IMR-90 (cell line): ENCODE measurements at regions not wholly inside any gene's neighbourhood (a gene's known extent, or its start where the extent isn't known, plus 50 kb on each side); places are given as distances from the start of the nearest gene placed in this dataset.

Experiments used
- ATAC-seq: fragments of 200-7000 bp; cut with Tn5 transposase; 2 replicates; pipeline ENCODE4 v1.9.1; 2020; ENCODE audit warnings: low read depth, mild to moderate bottlenecking, moderate library complexity
- BruUV-seq: library from RNA; stranded (reverse); fragments of 400-500 nt; replicated peaks from 2 replicates; lab custom pipeline; 2021; lab: Mats Ljungman, UMichigan
- CTCF ChIA-PET: fragments of 300-600 bp; formaldehyde crosslinking; extraction: SDS; loops from one replicate; lab custom pipeline; 2021; ENCODE audit warnings: antibody characterized with exemption; lab: Yijun Ruan, JAX
- POLR2A ChIA-PET: fragments of 300-600 bp; sonication (Branson Sonifier 250); formaldehyde crosslinking; loops from one replicate; lab custom pipeline; 2022; ENCODE audit warnings: antibody characterized with exemption; ENCODE audit not compliant: unreplicated experiment; lab: Charles Lee
- DNase-seq: peaks from one replicate; pipeline ENCODE4 v3.0.0; 2013
- H2AFZ ChIP-seq: replicated peaks from 2 replicates; pipeline ENCODE3; 2013; ENCODE audit warnings: low read length, mild to moderate bottlenecking; ENCODE audit not compliant: poor library complexity
- H2AK5ac ChIP-seq: 2 replicates; pipeline ENCODE4 v1.6.1; 2013; ENCODE audit warnings: low read depth, low read length, inconsistent platforms
- H2AK9ac ChIP-seq: replicated peaks from 2 replicates; pipeline ENCODE3; 2013; ENCODE audit warnings: mild to moderate bottlenecking, low read depth, low read length, moderate library complexity; ENCODE audit not compliant: poor library complexity
- H2BK120ac ChIP-seq: 2 replicates; pipeline ENCODE4 v1.6.1; 2013; ENCODE audit warnings: low read depth, low read length, inconsistent platforms
- H2BK15ac ChIP-seq: 3 replicates; pipeline ENCODE4 v1.6.1; 2013; ENCODE audit warnings: low read depth, low read length, inconsistent platforms
- H2BK20ac ChIP-seq: 2 replicates; pipeline ENCODE4 v1.6.1; 2013; ENCODE audit warnings: low read depth, mild to moderate bottlenecking, inconsistent platforms, low read length, moderate library complexity
- H2BK5ac ChIP-seq: 2 replicates; pipeline ENCODE4 v1.6.1; 2013; ENCODE audit warnings: mild to moderate bottlenecking, low read depth, low read length, inconsistent platforms; ENCODE audit not compliant: poor library complexity, severe bottlenecking
- H3K14ac ChIP-seq: replicated peaks from 2 replicates; pipeline ENCODE4 v1.6.1; 2013; ENCODE audit warnings: low read depth, low read length, inconsistent platforms
- H3K18ac ChIP-seq: 2 replicates; pipeline ENCODE4 v1.6.1; 2013; ENCODE audit warnings: low read depth, low read length, control low read depth
- H3K23ac ChIP-seq: 2 replicates; pipeline ENCODE4 v1.6.1; 2013; ENCODE audit warnings: low read depth, low read length, inconsistent platforms
- H3K27ac ChIP-seq: 2 replicates; pipeline ENCODE4 v1.5.1; 2013; ENCODE audit warnings: mild to moderate bottlenecking, control low read depth, low read length; ENCODE audit not compliant: insufficient read depth
- H3K27me3 ChIP-seq: 2 replicates; pipeline ENCODE4 v1.6.1; 2013; ENCODE audit warnings: low read length; ENCODE audit not compliant: control insufficient read depth, insufficient read depth
- H3K36me3 ChIP-seq: 2 replicates; pipeline ENCODE4 v1.6.1; 2013; ENCODE audit warnings: low read length, mixed read lengths; ENCODE audit not compliant: control insufficient read depth, insufficient read depth
- H3K4ac ChIP-seq: 2 replicates; pipeline ENCODE4 v1.6.1; 2013; ENCODE audit warnings: low read depth, low read length, inconsistent platforms
- H3K4me1 ChIP-seq: 2 replicates; pipeline ENCODE4 v1.6.1; 2013; ENCODE audit warnings: low read length, mixed read lengths; ENCODE audit not compliant: control insufficient read depth, insufficient read depth
- H3K4me2 ChIP-seq: 2 replicates; pipeline ENCODE4 v1.6.1; 2013; ENCODE audit warnings: low read depth, mild to moderate bottlenecking, control low read depth, low read length, moderate library complexity
- H3K4me3 ChIP-seq: 2 replicates; pipeline ENCODE4 v1.5.1; 2013; ENCODE audit warnings: low read depth, mild to moderate bottlenecking, control low read depth, low read length, moderate library complexity; ENCODE audit not compliant: insufficient read depth
- H3K56ac ChIP-seq: 2 replicates; pipeline ENCODE4 v1.6.1; 2013; ENCODE audit warnings: low read length, inconsistent platforms; ENCODE audit not compliant: insufficient read depth; ENCODE audit errors: extremely low read depth
- H3K79me1 ChIP-seq, 2 experiments: 2 replicates each; pipeline ENCODE4 v1.6.1; 2013; ENCODE audit warnings: low read length in 2 of 2, inconsistent platforms in 1 of 2, low read depth in 1 of 2
- H3K9ac ChIP-seq: 2 replicates; pipeline ENCODE4 v1.6.1; 2013; ENCODE audit warnings: low read depth, low read length, control low read depth
- H3K9me1 ChIP-seq: 2 replicates; pipeline ENCODE4 v1.6.1; 2013; ENCODE audit warnings: low read length, inconsistent platforms; ENCODE audit not compliant: insufficient read depth
- H3K9me3 ChIP-seq: 2 replicates; pipeline ENCODE4 v1.6.1; 2013; ENCODE audit warnings: low read length; ENCODE audit not compliant: control insufficient read depth, insufficient read depth
- H4K20me1 ChIP-seq: 2 replicates; pipeline ENCODE4 v1.6.1; 2013; ENCODE audit warnings: low read length, inconsistent platforms; ENCODE audit not compliant: insufficient read depth
- H4K5ac ChIP-seq: 2 replicates; pipeline ENCODE4 v1.6.1; 2013; ENCODE audit warnings: mild to moderate bottlenecking, low read depth, low read length, control low read depth
- H4K8ac ChIP-seq, 2 experiments: 2 replicates each; pipeline ENCODE4 v1.6.1; 2013; ENCODE audit warnings: low read depth in 2 of 2, low read length in 2 of 2, control low read depth in 1 of 2, inconsistent platforms in 1 of 2
- H4K91ac ChIP-seq: 2 replicates; pipeline ENCODE4 v1.6.1; 2013; ENCODE audit warnings: low read depth, low read length, inconsistent platforms; ENCODE audit not compliant: insufficient read depth
- CHD1 ChIP-seq: IDR thresholded peaks from 2 replicates; pipeline ENCODE4 v1.6.1; 2012; ENCODE audit warnings: low read depth, low read length, improper control_type of control experiment
- WGBS, 2 experiments: methylation state at CpG; one replicate each; pipeline versions ENCODE4 v1.1.5 to v1.1.7; 2013; ENCODE audit warnings: missing lambda C conversion rate in 2 of 2; ENCODE audit not compliant: insufficient read length in 1 of 2; ENCODE audit errors: extremely low coverage in 2 of 2; 5-methylcytosine and 5-hydroxymethylcytosine counted together
- dilution Hi-C: fragments of 300-500 bp; cut with HindIII; formaldehyde crosslinking; loops from one replicate; pipeline ENCODE4 v1.14.3; 2018; ENCODE audit warnings: low sequenced_read_pairs; ENCODE audit not compliant: unreplicated experiment
- in situ Hi-C: fragments of 300-500 bp; cut with MboI; formaldehyde crosslinking; loops from 3 replicates; pipeline ENCODE4 v1.14.3; 2019; ENCODE audit warnings: low sequenced_read_pairs, inconsistent platforms, mixed read lengths
- intact Hi-C: fragments of 100-400 bp; cut with micrococcal nuclease; formaldehyde crosslinking; loops from 2 replicates; pipeline ENCODE4 v1.10.0; 2022

- Histone ChIP-seq H3K14ac (no peak overlapping the region; the same call in 1 of the 2 replicates), H3K36me3 (no peaks in the 10 kb centered on the region), H3K79me1 (no peaks in the 10 kb centered on the region), H4K20me1 (no peaks in the 10 kb centered on the region), H4K91ac (no peak overlapping the region), H2AK5ac (no peak overlapping the region), H3K18ac (no peak overlapping the region), H3K27ac (no peak overlapping the region), H2BK5ac (no peak overlapping the region), H3K9ac (no peak overlapping the region), H2AK9ac (no peak overlapping the region), H3K27me3 (no peaks in the 10 kb centered on the region), H3K4ac (peak overlapping the region; percentile 25; the same call in 1 of the 2 replicates), H3K9me1 (no peaks in the 10 kb centered on the region), H4K5ac (no peak overlapping the region), H3K9me3 (no peaks in the 10 kb centered on the region), H3K23ac (no peak overlapping the region), H2AFZ (no peak overlapping the region), H2BK20ac (no peak overlapping the region), H4K8ac (no peak overlapping the region), H3K4me2 (no peak overlapping the region), H2BK15ac (0 out of 3 replicates have a peak overlapping the region, but pooled peaks have one; percentile 63), H2BK120ac (peak overlapping the region; percentile 38; the same call in 1 of the 2 replicates), H3K56ac (no peak overlapping the region), H3K4me3 (no peak overlapping the region), H3K4me1 (no peaks in the 10 kb centered on the region)
- ChIA-PET CTCF (no interaction called here), POLR2A (interaction anchor here (0.5 kb wide), 1 partner anchor 145 kb away, joined by 4 read pairs; no protein-coding TSS in a partner anchor)
- ATAC-seq (no peak), DNase-seq (peak; percentile 11)
- no TSS peak for BruUV-seq
- intact Hi-C loops (no loop called here), dilution Hi-C loops (no loop called here), in situ Hi-C loops (no loop called here)
- no peak for TF ChIP-seq CHD1
- no CpG with 5 or more reads among the region's 3 CpGs for WGBS, 2 experiments
Measured at GRCh38 chr10:3928078-3928477, 143.1 kb upstream of the KLF6 start.
